Posterior vena cava (tissue), 2 donors: ENCODE measurements at regions not wholly inside any gene's neighbourhood (a gene's known extent, or its start where the extent isn't known, plus 50 kb on each side); places are given as distances from the start of the nearest gene placed in this dataset.

Experiments
- DNase-seq: peaks from one replicate; pipeline ENCODE4 v3.0.0-alpha.2; 2020; ENCODE audit warnings: low spot score
- intact Hi-C, 2 donors: fragments of 100-400 bp; cut with DNase I; formaldehyde crosslinking; loops; one replicate each; pipeline versions ENCODE4 v1.14.1 to v1.14.2; 2022 to 2023
- donor health status: DM: yes; HTN: yes; CAD: no.
- donor health status: DM: yes; HTN: yes; CAD: no.

GRCh38 chr21:27224169-27224568, 257.3 kb upstream of the ADAMTS5 start:
- intact Hi-C loops = no loop called here
- DNase-seq = no peak

- intact Hi-C loops = no loop called here
- DNase-seq = no peak
Measured at GRCh38 chr21:27221077-27221476, 254.2 kb upstream of the ADAMTS5 start.

- intact Hi-C loops = no loop called here
- DNase-seq = no peak
Measured at GRCh38 chr21:27220416-27220815, 253.5 kb upstream of the ADAMTS5 start.

- no peak for DNase-seq
Measured at GRCh38 chr21:27219068-27219467, 252.2 kb upstream of the ADAMTS5 start.

GRCh38 chr21:27213303-27213702, 246.4 kb upstream of the ADAMTS5 start:
- intact Hi-C loops = no loop called here

More at GRCh38 chr21:27219068-27219467, 252.2 kb upstream of the ADAMTS5 start:
- intact Hi-C loops = no loop called here

GRCh38 chr21:27212441-27212840, 245.6 kb upstream of the ADAMTS5 start:
- intact Hi-C loops = no loop called here
- DNase-seq = no peak

More at GRCh38 chr21:27213303-27213702, 246.4 kb upstream of the ADAMTS5 start:
- no peak for DNase-seq

GRCh38 chr21:27209546-27209945, 242.7 kb upstream of the ADAMTS5 start:
- no peak for DNase-seq
- intact Hi-C loops = no loop called here

GRCh38 chr21:27206368-27206982, 239.6 kb upstream of the ADAMTS5 start:
- no peak for DNase-seq
- intact Hi-C loops = no loop called here

GRCh38 chr21:27202301-27202700, 235.4 kb upstream of the ADAMTS5 start:
- DNase-seq = no peak
- intact Hi-C loops = no loop called here

GRCh38 chr21:27201197-27201596, 234.3 kb upstream of the ADAMTS5 start:
- no peak for DNase-seq
- intact Hi-C loops = no loop called here

- intact Hi-C loops = no loop called here
- no peak for DNase-seq
Measured at GRCh38 chr21:27196651-27197050, 229.8 kb upstream of the ADAMTS5 start.

- intact Hi-C loops = no loop called here
- no peak for DNase-seq
Measured at GRCh38 chr21:27192281-27192949, 225.5 kb upstream of the ADAMTS5 start.

GRCh38 chr21:27190601-27191000, 223.7 kb upstream of the ADAMTS5 start:
- no peak for DNase-seq
- intact Hi-C loops = no loop called here

- DNase-seq = no peak
- intact Hi-C loops = no loop called here
Measured at GRCh38 chr21:27189870-27190269, 223.0 kb upstream of the ADAMTS5 start.

GRCh38 chr21:27173053-27173452, 206.2 kb upstream of the ADAMTS5 start:
- no peak for DNase-seq

GRCh38 chr21:27171707-27172106, 204.8 kb upstream of the ADAMTS5 start:
- intact Hi-C loops = no loop called here

More at GRCh38 chr21:27173053-27173452, 206.2 kb upstream of the ADAMTS5 start:
- intact Hi-C loops = no loop called here

GRCh38 chr21:27168084-27168483, 201.2 kb upstream of the ADAMTS5 start:
- no peak for DNase-seq

More at GRCh38 chr21:27171707-27172106, 204.8 kb upstream of the ADAMTS5 start:
- no peak for DNase-seq

GRCh38 chr21:27164208-27165177, 197.6 kb upstream of the ADAMTS5 start:
- intact Hi-C loops = no loop called here

More at GRCh38 chr21:27168084-27168483, 201.2 kb upstream of the ADAMTS5 start:
- intact Hi-C loops = no loop called here

GRCh38 chr21:27158967-27159366, 192.1 kb upstream of the ADAMTS5 start:
- intact Hi-C loops = no loop called here

More at GRCh38 chr21:27164208-27165177, 197.6 kb upstream of the ADAMTS5 start:
- DNase-seq = no peak

GRCh38 chr21:27157097-27157496, 190.2 kb upstream of the ADAMTS5 start:
- intact Hi-C loops = no loop called here
- DNase-seq = no peak

More at GRCh38 chr21:27158967-27159366, 192.1 kb upstream of the ADAMTS5 start:
- no peak for DNase-seq
